Activated B cell treated with CpG ODN at 0.5 μM for 24 hours (primary cell): ENCODE measurements at regions not wholly inside any gene's neighbourhood (a gene's known extent, or its start where the extent isn't known, plus 50 kb on each side); places are given as distances from the start of the nearest gene placed in this dataset.

Experiments used
- ATAC-seq: fragments of 200-7000 bp; cut with Tn5 transposase; one replicate; pipeline ENCODE4 v1.10.0; 2021; ENCODE audit warnings: low read depth, mild to moderate bottlenecking, moderate library complexity
- CTCF ChIA-PET: fragments of 350-600 bp; sonication (Branson Sonifier 250); formaldehyde crosslinking; loops from one replicate; lab custom pipeline; 2021; ENCODE audit warnings: antibody characterized with exemption; lab: Charles Lee
- POLR2A ChIA-PET: fragments of 350-600 bp; sonication (Branson Sonifier 250); formaldehyde crosslinking; loops from one replicate; lab custom pipeline; 2021; ENCODE audit warnings: antibody characterized with exemption; lab: Charles Lee
- DNase-seq: peaks from one replicate; pipeline ENCODE4 v3.0.0; 2022
- H3K27ac Mint-ChIP-seq: one replicate; pipeline ENCODE4 v1.8.0; 2020; ENCODE audit warnings: mixed read lengths
- H3K27me3 Mint-ChIP-seq: one replicate; pipeline ENCODE4 v1.8.0; 2021; ENCODE audit warnings: mixed read lengths
- H3K36me3 Mint-ChIP-seq: one replicate; pipeline ENCODE4 v1.8.0; 2021; ENCODE audit warnings: low read depth, mixed read lengths
- H3K4me1 Mint-ChIP-seq: one replicate; pipeline ENCODE4 v1.8.0; 2021; ENCODE audit warnings: mixed read lengths
- H3K4me3 Mint-ChIP-seq: one replicate; pipeline ENCODE4 v1.8.0; 2020; ENCODE audit warnings: mild to moderate bottlenecking, mixed read lengths
- H3K9me3 Mint-ChIP-seq: one replicate; pipeline ENCODE4 v1.8.0; 2020; ENCODE audit warnings: mixed read lengths
- CTCF ChIP-seq: fragments of 200-600 bp; IDR thresholded peaks from one replicate; pipeline ENCODE4 v1.8.0; 2022; ENCODE audit warnings: antibody characterized with exemption, mild to moderate bottlenecking
- intact Hi-C: fragments of 100-400 bp; cut with micrococcal nuclease; formaldehyde crosslinking; loops from one replicate; pipeline ENCODE4 v1.15.1; 2024

- ChIA-PET CTCF (no interaction called here), POLR2A (no interaction called here)
- Mint-ChIP-seq H3K9me3 (no peaks in the 10 kb centered on the region), H3K27ac (no peak overlapping the region), H3K36me3 (no peaks in the 10 kb centered on the region), H3K27me3 (peaks cover 2% of the 10 kb centered on the region), H3K4me1 (no peaks in the 10 kb centered on the region), H3K4me3 (no peak overlapping the region)
- DNase-seq (no peak), ATAC-seq (no peak)
- intact Hi-C loops, result no loop called here
- TF ChIP-seq CTCF, result no peak
These were observed 314.3 kb upstream of the ARGLU1 start for GRCh38 chr13:106882246-106882645.

DNA sequence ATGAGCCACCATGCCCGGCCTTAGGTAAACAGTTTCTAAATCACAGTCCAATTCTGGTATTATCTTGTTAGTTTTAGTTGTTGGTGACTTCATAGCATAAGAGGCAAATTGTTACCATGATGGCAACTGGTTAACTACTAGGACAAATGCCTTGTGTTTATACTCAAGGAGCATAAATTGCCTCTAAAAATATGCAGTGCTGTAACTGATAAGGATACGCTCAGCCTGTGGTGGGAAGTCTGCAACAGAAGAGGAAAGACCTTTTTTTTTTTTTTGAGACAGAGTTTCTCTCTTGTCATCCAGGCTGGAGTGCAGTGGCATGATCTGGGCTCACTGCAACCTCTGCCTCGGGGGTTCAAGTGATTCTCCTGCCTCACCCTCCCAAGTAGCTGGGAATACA lies 311.9 kb upstream of the ARGLU1 start:
- H3K4me3 Mint-ChIP-seq, result no peak overlapping the region
- TF ChIP-seq CTCF, result no peak
- intact Hi-C loops, result no loop called here

GRCh38 chr13:106874323-106874722 lies 306.4 kb upstream of the ARGLU1 start:
- Mint-ChIP-seq H3K4me3 (no peak overlapping the region), H3K27me3 (peaks cover 2% of the 10 kb centered on the region), H3K27ac (no peak overlapping the region), H3K36me3 (no peaks in the 10 kb centered on the region), H3K4me1 (no peaks in the 10 kb centered on the region), H3K9me3 (no peaks in the 10 kb centered on the region)
- ChIA-PET CTCF (no interaction called here), POLR2A (no interaction called here)
- no peak for DNase-seq
- intact Hi-C loops, result no loop called here
- TF ChIP-seq CTCF, result no peak
- ATAC-seq, result no peak

More for the DNA sequence above, 311.9 kb upstream of the ARGLU1 start:
- Mint-ChIP-seq H3K9me3 (no peaks in the 10 kb centered on the region), H3K27ac (no peak overlapping the region), H3K4me1 (no peaks in the 10 kb centered on the region), H3K36me3 (no peaks in the 10 kb centered on the region), H3K27me3 (no peaks in the 10 kb centered on the region)
- CTCF ChIA-PET, result no interaction called here
- ATAC-seq, result no peak
- DNase-seq, result no peak
- POLR2A ChIA-PET, result no interaction called here

DNA sequence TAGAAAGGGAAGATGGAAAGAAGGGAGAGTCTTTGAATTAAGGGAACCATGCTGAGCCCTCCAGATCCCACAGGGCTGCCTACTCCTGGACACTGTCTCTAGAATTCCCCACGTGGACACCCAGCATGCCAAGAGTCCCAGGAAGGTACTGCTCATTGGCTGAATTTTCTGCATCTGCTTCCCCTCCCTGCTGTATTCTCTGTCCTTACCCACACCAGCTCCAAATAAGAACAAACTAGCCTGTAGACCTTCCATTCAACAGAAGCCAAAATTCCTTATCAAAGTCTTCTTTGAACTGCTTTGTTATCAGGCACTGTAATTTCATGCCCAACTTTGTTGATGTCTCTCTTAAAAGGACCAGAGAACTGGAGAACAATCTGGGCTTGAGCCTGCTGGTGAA lies 305.9 kb upstream of the ARGLU1 start:
- intact Hi-C loops, result no loop called here
- Mint-ChIP-seq H3K4me1 (no peaks in the 10 kb centered on the region), H3K27me3 (peaks cover 2% of the 10 kb centered on the region), H3K9me3 (no peaks in the 10 kb centered on the region), H3K27ac (no peak overlapping the region), H3K36me3 (no peaks in the 10 kb centered on the region), H3K4me3 (no peak overlapping the region)
- ChIA-PET POLR2A (no interaction called here), CTCF (no interaction called here)
- DNase-seq (no peak), ATAC-seq (no peak)
- no peak for TF ChIP-seq CTCF

DNA sequence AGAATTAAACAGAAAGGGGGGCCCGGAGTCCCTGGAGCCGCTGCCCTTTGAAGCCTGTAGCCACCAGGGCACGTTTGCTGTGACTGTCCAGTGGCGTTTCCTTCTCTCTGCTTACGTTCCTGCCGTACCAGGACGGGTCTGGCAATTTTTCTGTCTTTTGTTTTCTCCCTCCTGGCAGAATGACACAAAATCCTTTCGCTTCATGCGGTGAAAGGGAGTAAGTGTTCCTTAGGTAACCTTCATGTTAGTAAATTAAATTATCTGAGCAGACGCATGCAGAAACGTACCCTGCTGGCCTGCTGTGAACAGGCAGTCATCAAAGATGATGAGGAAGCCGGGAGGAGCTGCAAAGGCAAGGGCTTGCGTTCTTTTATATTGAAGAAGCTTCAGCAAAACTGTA lies 299.3 kb upstream of the ARGLU1 start:
- Mint-ChIP-seq H3K4me1 (peaks cover 3% of the 10 kb centered on the region), H3K4me3 (no peak overlapping the region), H3K36me3 (no peaks in the 10 kb centered on the region), H3K27me3 (no peaks in the 10 kb centered on the region), H3K9me3 (no peaks in the 10 kb centered on the region), H3K27ac (no peak overlapping the region)
- TF ChIP-seq CTCF, result no peak
- ChIA-PET CTCF (no interaction called here), POLR2A (interaction anchor here (0.7 kb wide), 1 partner anchor 70 kb away, joined by 3 read pairs; no protein-coding TSS in a partner anchor)
- no peak for DNase-seq
- no peak for ATAC-seq
- intact Hi-C loops, result no loop called here
